HepG2 (cell line): ENCODE measurements at regions not wholly inside any gene's neighbourhood (a gene's known extent, or its start where the extent isn't known, plus 50 kb on each side); places are given as distances from the start of the nearest gene placed in this dataset.

Source experiments
- RBM22 ChIP-seq: fragments of 200-400 bp; formaldehyde crosslinking; optimal IDR thresholded peaks from 2 replicates; pipeline ENCODE3; 2017; ENCODE audit warnings: mild to moderate bottlenecking, low read length, moderate library complexity
- SALL2 ChIP-seq: sonication (generic); formaldehyde crosslinking; IDR thresholded peaks from 2 replicates; pipeline ENCODE4 v1.8.1; 2023; ENCODE audit warnings: mild to moderate bottlenecking, missing genetic modification reagents, inconsistent platforms
- SRSF1 ChIP-seq: fragments of 200-400 bp; formaldehyde crosslinking; optimal IDR thresholded peaks from 2 replicates; pipeline ENCODE3; 2017; ENCODE audit warnings: mild to moderate bottlenecking, low read depth, low read length, moderate library complexity
- TAF15 ChIP-seq: fragments of 200-400 bp; formaldehyde crosslinking; IDR thresholded peaks from one replicate; pipeline ENCODE4 v1.6.1; 2018; ENCODE audit warnings: mild to moderate bottlenecking, low read depth, low read length; ENCODE audit not compliant: poor library complexity, severe bottlenecking
- ZBTB7A ChIP-seq: sonication (generic); formaldehyde crosslinking; IDR thresholded peaks from 2 replicates; pipeline ENCODE4 v1.8.0; 2022; ENCODE audit warnings: mild to moderate bottlenecking, missing genetic modification reagents
- ZNF329 ChIP-seq: sonication (generic); formaldehyde crosslinking; IDR thresholded peaks from 2 replicates; pipeline ENCODE4 v1.9.0; 2021; ENCODE audit warnings: low read depth, mild to moderate bottlenecking, missing genetic modification reagents
- ZNF33B ChIP-seq: sonication (generic); formaldehyde crosslinking; IDR thresholded peaks from 2 replicates; pipeline ENCODE4 v1.5.1; 2020; ENCODE audit warnings: mild to moderate bottlenecking, missing genetic modification reagents
- ZNF446 ChIP-seq: sonication (generic); formaldehyde crosslinking; IDR thresholded peaks from 2 replicates; pipeline ENCODE4 v1.5.0; 2020; ENCODE audit warnings: mild to moderate bottlenecking, missing genetic modification reagents
- TF ChIP-seq, protein P1 (sequence below): IDR thresholded peaks from 2 replicates; pipeline ENCODE4 v1.6.1; 2018; ENCODE audit warnings: missing genetic modification reagents
- TF ChIP-seq, protein P2 (sequence below): sonication (generic); formaldehyde crosslinking; IDR thresholded peaks from 2 replicates; pipeline ENCODE4 v1.8.0; 2022; ENCODE audit warnings: low read depth, missing genetic modification reagents
- TF ChIP-seq, protein P3 (sequence below): sonication (generic); formaldehyde crosslinking; IDR thresholded peaks from 2 replicates; pipeline ENCODE4 v1.4.0; 2020; ENCODE audit warnings: mild to moderate bottlenecking, low read depth, missing genetic modification reagents
- TF ChIP-seq, protein P4 (sequence below): IDR thresholded peaks from 2 replicates; pipeline ENCODE4 v1.6.1; 2016; ENCODE audit warnings: low read depth, missing genetic modification reagents, missing compliant biosample characterization
- TF ChIP-seq, protein P5 (sequence below): sonication (generic); formaldehyde crosslinking; IDR thresholded peaks from 2 replicates; pipeline ENCODE4 v1.4.0; 2020; ENCODE audit warnings: missing genetic modification reagents

DNA sequence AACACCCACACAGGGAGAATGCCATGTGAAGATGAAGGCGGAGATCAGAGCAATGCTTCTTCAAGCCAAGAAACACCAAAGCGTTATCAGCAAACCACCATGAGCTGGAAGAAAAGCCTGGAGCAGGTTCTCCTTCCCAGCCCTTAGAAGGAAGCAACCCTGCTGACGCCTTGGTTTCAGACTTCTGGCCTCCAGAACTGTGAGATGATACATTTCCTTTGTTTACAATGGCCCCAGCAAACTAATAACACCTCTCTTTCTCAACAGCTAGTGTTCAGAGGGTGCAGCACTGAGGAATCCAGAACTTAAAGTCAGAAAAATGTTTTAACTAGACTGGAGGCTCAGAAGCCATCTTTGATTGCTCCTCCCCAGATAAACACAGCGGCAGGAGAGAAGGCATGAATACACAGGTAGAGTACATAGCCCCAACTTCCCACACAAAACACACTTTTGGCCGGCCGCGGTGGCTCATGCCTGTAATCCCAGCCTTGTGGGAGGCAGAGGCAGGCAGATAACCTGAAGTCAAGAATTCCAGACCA lies 132.4 kb upstream of the LPP start (continued):
- TF ChIP-seq, protein P1, sequence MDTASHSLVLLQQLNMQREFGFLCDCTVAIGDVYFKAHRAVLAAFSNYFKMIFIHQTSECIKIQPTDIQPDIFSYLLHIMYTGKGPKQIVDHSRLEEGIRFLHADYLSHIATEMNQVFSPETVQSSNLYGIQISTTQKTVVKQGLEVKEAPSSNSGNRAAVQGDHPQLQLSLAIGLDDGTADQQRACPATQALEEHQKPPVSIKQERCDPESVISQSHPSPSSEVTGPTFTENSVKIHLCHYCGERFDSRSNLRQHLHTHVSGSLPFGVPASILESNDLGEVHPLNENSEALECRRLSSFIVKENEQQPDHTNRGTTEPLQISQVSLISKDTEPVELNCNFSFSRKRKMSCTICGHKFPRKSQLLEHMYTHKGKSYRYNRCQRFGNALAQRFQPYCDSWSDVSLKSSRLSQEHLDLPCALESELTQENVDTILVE (CRISPR knock-in tag) = no peak
- TF ChIP-seq SRSF1 (no peak), TAF15 (no peak), ZBTB7A (no peak; the same call in 1 of the 2 replicates), ZNF446 (CRISPR knock-in tag) (no peak), SALL2 (CRISPR knock-in tag) (peak; percentile 82; the same call in 1 of the 2 replicates), ZNF33B (CRISPR knock-in tag) (no peak), RBM22 (no peak), ZNF329 (CRISPR knock-in tag) (no peak)
- TF ChIP-seq, protein P2, sequence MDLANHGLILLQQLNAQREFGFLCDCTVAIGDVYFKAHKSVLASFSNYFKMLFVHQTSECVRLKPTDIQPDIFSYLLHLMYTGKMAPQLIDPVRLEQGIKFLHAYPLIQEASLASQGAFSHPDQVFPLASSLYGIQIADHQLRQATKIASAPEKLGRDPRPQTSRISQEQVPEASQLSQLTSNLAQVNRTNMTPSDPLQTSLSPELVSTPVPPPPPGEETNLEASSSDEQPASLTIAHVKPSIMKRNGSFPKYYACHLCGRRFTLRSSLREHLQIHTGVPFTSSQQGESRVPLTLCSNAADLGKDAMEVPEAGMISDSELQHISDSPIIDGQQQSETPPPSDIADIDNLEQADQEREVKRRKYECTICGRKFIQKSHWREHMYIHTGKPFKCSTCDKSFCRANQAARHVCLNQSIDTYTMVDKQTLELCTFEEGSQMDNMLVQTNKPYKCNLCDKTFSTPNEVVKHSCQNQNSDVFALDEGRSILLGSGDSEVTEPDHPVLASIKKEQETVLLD = no peak
- TF ChIP-seq, protein P3, sequence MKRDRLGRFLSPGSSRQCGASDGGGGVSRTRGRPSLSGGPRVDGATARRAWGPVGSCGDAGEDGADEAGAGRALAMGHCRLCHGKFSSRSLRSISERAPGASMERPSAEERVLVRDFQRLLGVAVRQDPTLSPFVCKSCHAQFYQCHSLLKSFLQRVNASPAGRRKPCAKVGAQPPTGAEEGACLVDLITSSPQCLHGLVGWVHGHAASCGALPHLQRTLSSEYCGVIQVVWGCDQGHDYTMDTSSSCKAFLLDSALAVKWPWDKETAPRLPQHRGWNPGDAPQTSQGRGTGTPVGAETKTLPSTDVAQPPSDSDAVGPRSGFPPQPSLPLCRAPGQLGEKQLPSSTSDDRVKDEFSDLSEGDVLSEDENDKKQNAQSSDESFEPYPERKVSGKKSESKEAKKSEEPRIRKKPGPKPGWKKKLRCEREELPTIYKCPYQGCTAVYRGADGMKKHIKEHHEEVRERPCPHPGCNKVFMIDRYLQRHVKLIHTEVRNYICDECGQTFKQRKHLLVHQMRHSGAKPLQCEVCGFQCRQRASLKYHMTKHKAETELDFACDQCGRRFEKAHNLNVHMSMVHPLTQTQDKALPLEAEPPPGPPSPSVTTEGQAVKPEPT (CRISPR knock-in tag) = no peak
- TF ChIP-seq, protein P4, sequence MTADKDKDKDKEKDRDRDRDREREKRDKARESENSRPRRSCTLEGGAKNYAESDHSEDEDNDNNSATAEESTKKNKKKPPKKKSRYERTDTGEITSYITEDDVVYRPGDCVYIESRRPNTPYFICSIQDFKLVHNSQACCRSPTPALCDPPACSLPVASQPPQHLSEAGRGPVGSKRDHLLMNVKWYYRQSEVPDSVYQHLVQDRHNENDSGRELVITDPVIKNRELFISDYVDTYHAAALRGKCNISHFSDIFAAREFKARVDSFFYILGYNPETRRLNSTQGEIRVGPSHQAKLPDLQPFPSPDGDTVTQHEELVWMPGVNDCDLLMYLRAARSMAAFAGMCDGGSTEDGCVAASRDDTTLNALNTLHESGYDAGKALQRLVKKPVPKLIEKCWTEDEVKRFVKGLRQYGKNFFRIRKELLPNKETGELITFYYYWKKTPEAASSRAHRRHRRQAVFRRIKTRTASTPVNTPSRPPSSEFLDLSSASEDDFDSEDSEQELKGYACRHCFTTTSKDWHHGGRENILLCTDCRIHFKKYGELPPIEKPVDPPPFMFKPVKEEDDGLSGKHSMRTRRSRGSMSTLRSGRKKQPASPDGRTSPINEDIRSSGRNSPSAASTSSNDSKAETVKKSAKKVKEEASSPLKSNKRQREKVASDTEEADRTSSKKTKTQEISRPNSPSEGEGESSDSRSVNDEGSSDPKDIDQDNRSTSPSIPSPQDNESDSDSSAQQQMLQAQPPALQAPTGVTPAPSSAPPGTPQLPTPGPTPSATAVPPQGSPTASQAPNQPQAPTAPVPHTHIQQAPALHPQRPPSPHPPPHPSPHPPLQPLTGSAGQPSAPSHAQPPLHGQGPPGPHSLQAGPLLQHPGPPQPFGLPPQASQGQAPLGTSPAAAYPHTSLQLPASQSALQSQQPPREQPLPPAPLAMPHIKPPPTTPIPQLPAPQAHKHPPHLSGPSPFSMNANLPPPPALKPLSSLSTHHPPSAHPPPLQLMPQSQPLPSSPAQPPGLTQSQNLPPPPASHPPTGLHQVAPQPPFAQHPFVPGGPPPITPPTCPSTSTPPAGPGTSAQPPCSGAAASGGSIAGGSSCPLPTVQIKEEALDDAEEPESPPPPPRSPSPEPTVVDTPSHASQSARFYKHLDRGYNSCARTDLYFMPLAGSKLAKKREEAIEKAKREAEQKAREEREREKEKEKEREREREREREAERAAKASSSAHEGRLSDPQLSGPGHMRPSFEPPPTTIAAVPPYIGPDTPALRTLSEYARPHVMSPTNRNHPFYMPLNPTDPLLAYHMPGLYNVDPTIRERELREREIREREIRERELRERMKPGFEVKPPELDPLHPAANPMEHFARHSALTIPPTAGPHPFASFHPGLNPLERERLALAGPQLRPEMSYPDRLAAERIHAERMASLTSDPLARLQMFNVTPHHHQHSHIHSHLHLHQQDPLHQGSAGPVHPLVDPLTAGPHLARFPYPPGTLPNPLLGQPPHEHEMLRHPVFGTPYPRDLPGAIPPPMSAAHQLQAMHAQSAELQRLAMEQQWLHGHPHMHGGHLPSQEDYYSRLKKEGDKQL (CRISPR knock-in tag) = peak; percentile 70; the same call in 1 of the 2 replicates
- TF ChIP-seq, protein P5, sequence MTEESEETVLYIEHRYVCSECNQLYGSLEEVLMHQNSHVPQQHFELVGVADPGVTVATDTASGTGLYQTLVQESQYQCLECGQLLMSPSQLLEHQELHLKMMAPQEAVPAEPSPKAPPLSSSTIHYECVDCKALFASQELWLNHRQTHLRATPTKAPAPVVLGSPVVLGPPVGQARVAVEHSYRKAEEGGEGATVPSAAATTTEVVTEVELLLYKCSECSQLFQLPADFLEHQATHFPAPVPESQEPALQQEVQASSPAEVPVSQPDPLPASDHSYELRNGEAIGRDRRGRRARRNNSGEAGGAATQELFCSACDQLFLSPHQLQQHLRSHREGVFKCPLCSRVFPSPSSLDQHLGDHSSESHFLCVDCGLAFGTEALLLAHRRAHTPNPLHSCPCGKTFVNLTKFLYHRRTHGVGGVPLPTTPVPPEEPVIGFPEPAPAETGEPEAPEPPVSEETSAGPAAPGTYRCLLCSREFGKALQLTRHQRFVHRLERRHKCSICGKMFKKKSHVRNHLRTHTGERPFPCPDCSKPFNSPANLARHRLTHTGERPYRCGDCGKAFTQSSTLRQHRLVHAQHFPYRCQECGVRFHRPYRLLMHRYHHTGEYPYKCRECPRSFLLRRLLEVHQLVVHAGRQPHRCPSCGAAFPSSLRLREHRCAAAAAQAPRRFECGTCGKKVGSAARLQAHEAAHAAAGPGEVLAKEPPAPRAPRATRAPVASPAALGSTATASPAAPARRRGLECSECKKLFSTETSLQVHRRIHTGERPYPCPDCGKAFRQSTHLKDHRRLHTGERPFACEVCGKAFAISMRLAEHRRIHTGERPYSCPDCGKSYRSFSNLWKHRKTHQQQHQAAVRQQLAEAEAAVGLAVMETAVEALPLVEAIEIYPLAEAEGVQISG (CRISPR knock-in tag) = peak; percentile 51
